Loucy (cell line): ENCODE measurements at regions not wholly inside any gene's neighbourhood (a gene's known extent, or its start where the extent isn't known, plus 50 kb on each side); places are given as distances from the start of the nearest gene placed in this dataset.

Source experiments
- H2AFZ ChIP-seq: fragments of 200-600 bp; sonication (generic); 2 replicates; pipeline ENCODE4 v1.6.0; 2016; ENCODE audit warnings: antibody characterized with exemption, mild to moderate bottlenecking, low read length, moderate library complexity
- H3F3A ChIP-seq: fragments of 200-600 bp; 2 replicates; pipeline ENCODE4 v1.6.0; 2016; ENCODE audit warnings: antibody characterized with exemption, low read depth, mild to moderate bottlenecking
- H3K27me3 ChIP-seq: fragments of 200-600 bp; sonication (generic); 2 replicates; pipeline ENCODE4 v1.6.1; 2014; ENCODE audit warnings: low read length, mild to moderate bottlenecking; ENCODE audit not compliant: insufficient read depth, poor library complexity, severe bottlenecking
- H3K36me3 ChIP-seq: fragments of 200-600 bp; sonication (generic); 2 replicates; pipeline ENCODE4 v1.6.1; 2016; ENCODE audit warnings: low read length; ENCODE audit not compliant: insufficient read depth
- H3K4me1 ChIP-seq: fragments of 200-600 bp; sonication (generic); 2 replicates; pipeline ENCODE4 v1.5.1; 2014; ENCODE audit warnings: low read length, mild to moderate bottlenecking; ENCODE audit not compliant: insufficient read depth, poor library complexity, severe bottlenecking
- H3K4me2 ChIP-seq: fragments of 200-600 bp; sonication (generic); 2 replicates; pipeline ENCODE4 v1.6.0; 2014; ENCODE audit warnings: antibody characterized with exemption, low read length, low read depth, mild to moderate bottlenecking; ENCODE audit not compliant: poor library complexity, severe bottlenecking
- H3K4me3 ChIP-seq: fragments of 200-600 bp; sonication (generic); 2 replicates; pipeline ENCODE4 v1.5.1; 2014; ENCODE audit warnings: low read length, mild to moderate bottlenecking, mixed read lengths; ENCODE audit not compliant: poor library complexity, severe bottlenecking
- H3K79me2 ChIP-seq: fragments of 200-600 bp; sonication (generic); 2 replicates; pipeline ENCODE4 v1.6.1; 2014; ENCODE audit warnings: low read length; ENCODE audit not compliant: insufficient read depth
- H3K9ac ChIP-seq: fragments of 200-600 bp; sonication (generic); 2 replicates; pipeline ENCODE4 v1.6.0; 2014; ENCODE audit warnings: mild to moderate bottlenecking, low read depth, low read length, moderate library complexity; ENCODE audit not compliant: poor library complexity, severe bottlenecking
- H3K9me2 ChIP-seq: fragments of 200-600 bp; sonication (generic); replicated peaks from 2 replicates; pipeline ENCODE4 v1.6.1; 2016; ENCODE audit warnings: low read depth, low read length, mixed read lengths
- H3K9me3 ChIP-seq: fragments of 200-600 bp; sonication (generic); 2 replicates; pipeline ENCODE4 v1.6.1; 2014; ENCODE audit warnings: mild to moderate bottlenecking, antibody characterized with exemption, low read length, low read depth; ENCODE audit not compliant: insufficient read depth
- H4K20me1 ChIP-seq: fragments of 200-600 bp; sonication (generic); 2 replicates; pipeline ENCODE4 v1.6.0; 2014; ENCODE audit warnings: antibody characterized with exemption, low read length, mild to moderate bottlenecking; ENCODE audit not compliant: insufficient read depth, poor library complexity, severe bottlenecking
- EZH2phosphoT487 ChIP-seq: fragments of 200-600 bp; IDR thresholded peaks from 2 replicates; pipeline ENCODE4 v1.6.1; 2018; ENCODE audit warnings: antibody characterized with exemption, mild to moderate bottlenecking, moderate library complexity, borderline replicate concordance
- TF ChIP-seq, protein P1 (sequence below): fragments of 200-600 bp; sonication (generic); conservative IDR thresholded peaks from 2 replicates; pipeline ENCODE4 v1.5.1; 2014; ENCODE audit warnings: mild to moderate bottlenecking, antibody characterized with exemption, low read length

DNA sequence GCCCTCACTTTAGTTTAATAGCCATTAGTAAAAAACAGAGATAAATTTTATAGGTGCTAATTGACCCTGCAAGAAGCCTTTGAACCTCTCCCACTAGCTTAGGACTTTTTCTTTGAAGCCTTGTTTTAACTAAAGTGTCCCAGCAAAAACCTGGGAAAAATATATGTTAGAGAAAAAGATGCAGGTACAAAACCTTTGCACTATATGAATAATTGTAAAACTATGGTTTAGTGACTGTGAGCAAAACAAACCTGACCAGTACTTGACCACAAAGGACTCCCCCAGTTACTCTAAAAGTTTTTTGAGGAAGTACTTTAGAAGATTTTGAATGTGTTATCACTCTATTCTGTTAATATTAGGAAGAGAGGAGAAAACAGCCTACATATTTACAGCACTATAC is 123.3 kb upstream of the TP63 start:
- no peaks in the 10 kb centered on the region for H3F3A ChIP-seq
- no peaks in the 10 kb centered on the region for H3K27me3 ChIP-seq
- H3K9me2 ChIP-seq: no peaks in the 10 kb centered on the region
- H3K9me3 ChIP-seq: no peaks in the 10 kb centered on the region
- H3K79me2 ChIP-seq: no peaks in the 10 kb centered on the region
- H3K4me1 ChIP-seq: peaks cover 31% of the 10 kb centered on the region
- H3K4me3 ChIP-seq: no peak overlapping the region
- no peak overlapping the region for H3K9ac ChIP-seq
- no peaks in the 10 kb centered on the region for H4K20me1 ChIP-seq
- no peaks in the 10 kb centered on the region for H3K36me3 ChIP-seq
- no peak for TF ChIP-seq EZH2phosphoT487
- TF ChIP-seq, protein P1, sequence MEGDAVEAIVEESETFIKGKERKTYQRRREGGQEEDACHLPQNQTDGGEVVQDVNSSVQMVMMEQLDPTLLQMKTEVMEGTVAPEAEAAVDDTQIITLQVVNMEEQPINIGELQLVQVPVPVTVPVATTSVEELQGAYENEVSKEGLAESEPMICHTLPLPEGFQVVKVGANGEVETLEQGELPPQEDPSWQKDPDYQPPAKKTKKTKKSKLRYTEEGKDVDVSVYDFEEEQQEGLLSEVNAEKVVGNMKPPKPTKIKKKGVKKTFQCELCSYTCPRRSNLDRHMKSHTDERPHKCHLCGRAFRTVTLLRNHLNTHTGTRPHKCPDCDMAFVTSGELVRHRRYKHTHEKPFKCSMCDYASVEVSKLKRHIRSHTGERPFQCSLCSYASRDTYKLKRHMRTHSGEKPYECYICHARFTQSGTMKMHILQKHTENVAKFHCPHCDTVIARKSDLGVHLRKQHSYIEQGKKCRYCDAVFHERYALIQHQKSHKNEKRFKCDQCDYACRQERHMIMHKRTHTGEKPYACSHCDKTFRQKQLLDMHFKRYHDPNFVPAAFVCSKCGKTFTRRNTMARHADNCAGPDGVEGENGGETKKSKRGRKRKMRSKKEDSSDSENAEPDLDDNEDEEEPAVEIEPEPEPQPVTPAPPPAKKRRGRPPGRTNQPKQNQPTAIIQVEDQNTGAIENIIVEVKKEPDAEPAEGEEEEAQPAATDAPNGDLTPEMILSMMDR: no peak
- H2AFZ ChIP-seq: no peak overlapping the region
- no peak overlapping the region for H3K4me2 ChIP-seq

DNA sequence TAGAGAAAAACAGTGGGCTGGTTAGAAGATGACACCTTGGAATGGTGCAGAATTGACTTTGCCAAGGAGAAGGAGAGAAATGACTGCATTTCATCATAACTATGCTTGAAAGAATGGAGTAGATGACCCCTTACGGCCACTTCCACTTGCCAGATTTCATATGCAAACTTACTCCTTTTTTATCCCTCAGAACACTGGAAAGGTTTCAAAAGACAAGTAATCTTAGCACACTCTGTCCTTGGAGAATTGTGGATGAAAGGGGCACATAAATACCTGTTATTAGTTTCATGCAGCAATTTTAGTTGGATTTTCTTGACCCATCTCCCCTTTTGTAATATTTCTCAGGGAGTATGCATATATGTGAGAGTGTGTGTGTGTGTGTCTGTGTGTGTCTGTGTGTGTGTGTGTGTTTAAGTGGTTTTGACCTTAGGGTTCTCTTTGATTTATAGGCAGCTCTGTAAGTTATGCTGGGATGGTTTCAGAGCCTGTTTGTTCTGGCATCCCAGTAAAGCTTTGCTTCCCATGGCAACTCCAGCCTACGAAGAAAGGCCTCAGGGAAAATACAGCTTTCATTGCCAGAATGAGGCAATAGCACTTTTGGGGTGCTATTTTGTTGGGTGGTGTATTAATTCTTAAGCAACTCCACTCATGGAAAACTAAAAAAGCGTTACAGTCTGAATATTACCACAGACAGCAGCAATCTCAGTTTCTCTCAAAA is 122.2 kb upstream of the TP63 start:
- H3K4me1 ChIP-seq: peaks cover 28% of the 10 kb centered on the region
- no peaks in the 10 kb centered on the region for H4K20me1 ChIP-seq
- no peak overlapping the region for H3K4me2 ChIP-seq
- H3K9ac ChIP-seq: no peak overlapping the region
- no peak overlapping the region for H2AFZ ChIP-seq
- no peak overlapping the region for H3K4me3 ChIP-seq
- no peaks in the 10 kb centered on the region for H3K36me3 ChIP-seq
- no peaks in the 10 kb centered on the region for H3K79me2 ChIP-seq
- H3K27me3 ChIP-seq: no peaks in the 10 kb centered on the region
- H3F3A ChIP-seq: no peaks in the 10 kb centered on the region
- H3K9me2 ChIP-seq: no peaks in the 10 kb centered on the region
- no peak for TF ChIP-seq EZH2phosphoT487
- TF ChIP-seq, protein P1: no peak
- no peaks in the 10 kb centered on the region for H3K9me3 ChIP-seq

DNA sequence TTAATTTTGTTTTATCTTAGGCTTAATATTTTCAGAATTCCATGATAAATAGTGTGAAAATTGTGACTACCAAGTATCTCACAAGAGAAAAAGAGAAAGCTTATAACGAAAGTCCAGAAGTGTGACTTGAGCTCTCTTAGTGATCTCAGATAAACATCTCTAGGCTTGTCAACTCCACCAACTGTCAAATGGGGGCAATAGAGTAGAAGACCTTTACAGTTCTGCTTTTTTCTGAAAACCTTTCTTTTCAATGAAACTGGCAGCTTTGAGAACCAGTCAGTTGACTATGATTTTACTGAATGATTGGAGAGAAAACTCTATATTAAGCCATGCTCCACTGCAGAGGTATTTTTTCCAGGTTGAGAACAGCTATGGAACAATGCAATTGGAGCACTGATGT is 119.2 kb upstream of the TP63 start:
- peaks cover 18% of the 10 kb centered on the region for H3K4me1 ChIP-seq
- no peaks in the 10 kb centered on the region for H3K36me3 ChIP-seq
- H3K9ac ChIP-seq: no peak overlapping the region
- no peak for TF ChIP-seq EZH2phosphoT487
- TF ChIP-seq, protein P1: peak; percentile 38; the same call in 1 of the 2 replicates
- no peaks in the 10 kb centered on the region for H3K9me3 ChIP-seq
- H3F3A ChIP-seq: no peaks in the 10 kb centered on the region
- H3K9me2 ChIP-seq: no peaks in the 10 kb centered on the region
- H3K27me3 ChIP-seq: no peaks in the 10 kb centered on the region
- no peak overlapping the region for H3K4me3 ChIP-seq
- H2AFZ ChIP-seq: peak overlapping the region; percentile 56; the same call in 1 of the 2 replicates
- no peaks in the 10 kb centered on the region for H4K20me1 ChIP-seq
- H3K79me2 ChIP-seq: no peaks in the 10 kb centered on the region
- no peak overlapping the region for H3K4me2 ChIP-seq
